Activated CD8-positive, alpha-beta memory T cell treated with anti-CD3 and anti-CD28 coated beads for 48 hours (primary cell): ENCODE measurements at regions not wholly inside any gene's neighbourhood (a gene's known extent, or its start where the extent isn't known, plus 50 kb on each side); places are given as distances from the start of the nearest gene placed in this dataset.

Experiments used
- DNase-seq, 3 experiments: peaks; one replicate each; pipeline ENCODE4 v3.0.0-alpha.2; 2020; ENCODE audit warnings: low read depth in 2 of 3, low spot score in 2 of 3

- no peak for DNase-seq
These were observed 413.9 kb downstream of the KLF12 start for GRCh38 chr13:73720216-73720840.

GRCh38 chr13:73718246-73718645 is 416.0 kb downstream of the KLF12 start:
- no peak for DNase-seq

- DNase-seq = no peak
These were observed 416.6 kb downstream of the KLF12 start for GRCh38 chr13:73717632-73718031.

- DNase-seq = no peak
These were observed 418.2 kb downstream of the KLF12 start for GRCh38 chr13:73715911-73716510.

- no peak for DNase-seq
These were observed 418.9 kb downstream of the KLF12 start for GRCh38 chr13:73715114-73715910.

GRCh38 chr13:73714522-73714921 is 419.7 kb downstream of the KLF12 start:
- DNase-seq = no peak

- no peak for DNase-seq
These were observed 425.7 kb downstream of the KLF12 start for GRCh38 chr13:73708393-73708985.

GRCh38 chr13:73704587-73704986 is 429.6 kb downstream of the KLF12 start:
- no peak for DNase-seq

GRCh38 chr13:73703606-73704005 is 430.6 kb downstream of the KLF12 start:
- no peak for DNase-seq

- DNase-seq = no peak
These were observed 431.7 kb downstream of the KLF12 start for GRCh38 chr13:73702419-73703071.

- no peak for DNase-seq
These were observed 433.0 kb downstream of the KLF12 start for GRCh38 chr13:73701160-73701559.

GRCh38 chr13:73698859-73699258 is 435.3 kb downstream of the KLF12 start:
- no peak for DNase-seq

GRCh38 chr13:73697166-73697565 is 437.0 kb downstream of the KLF12 start:
- no peak for DNase-seq

- DNase-seq = no peak
These were observed 437.5 kb downstream of the KLF12 start for GRCh38 chr13:73696713-73697112.

GRCh38 chr13:73696271-73696670 is 437.9 kb downstream of the KLF12 start:
- DNase-seq = no peak

- no peak for DNase-seq
These were observed 438.9 kb downstream of the KLF12 start for GRCh38 chr13:73695325-73695724.

- DNase-seq = no peak
These were observed 441.0 kb downstream of the KLF12 start for GRCh38 chr13:73693215-73693614.

GRCh38 chr13:73691891-73692290 is 442.3 kb downstream of the KLF12 start:
- DNase-seq = no peak

GRCh38 chr13:73687929-73688328 is 446.3 kb downstream of the KLF12 start:
- DNase-seq = no peak

GRCh38 chr13:73687087-73687486 is 447.1 kb downstream of the KLF12 start:
- no peak for DNase-seq

- DNase-seq = no peak
These were observed 449.5 kb downstream of the KLF12 start for GRCh38 chr13:73684750-73685149.
